ENCODE measurements at regions not wholly inside any gene's neighbourhood (a gene's known extent, or its start where the extent isn't known, plus 50 kb on each side); places are given as distances from the start of the nearest gene placed in this dataset.

- H3K36me3 ChIP-seq, result no peaks in the 10 kb centered on the region
- H3K4me3 ChIP-seq, result no peak overlapping the region
- H3K27me3 ChIP-seq, result no peaks in the 10 kb centered on the region
- H3K4me1 ChIP-seq, result no peaks in the 10 kb centered on the region
- intact Hi-C loops (cut with DNase I), result no loop called here
- TF ChIP-seq, protein P1, sequence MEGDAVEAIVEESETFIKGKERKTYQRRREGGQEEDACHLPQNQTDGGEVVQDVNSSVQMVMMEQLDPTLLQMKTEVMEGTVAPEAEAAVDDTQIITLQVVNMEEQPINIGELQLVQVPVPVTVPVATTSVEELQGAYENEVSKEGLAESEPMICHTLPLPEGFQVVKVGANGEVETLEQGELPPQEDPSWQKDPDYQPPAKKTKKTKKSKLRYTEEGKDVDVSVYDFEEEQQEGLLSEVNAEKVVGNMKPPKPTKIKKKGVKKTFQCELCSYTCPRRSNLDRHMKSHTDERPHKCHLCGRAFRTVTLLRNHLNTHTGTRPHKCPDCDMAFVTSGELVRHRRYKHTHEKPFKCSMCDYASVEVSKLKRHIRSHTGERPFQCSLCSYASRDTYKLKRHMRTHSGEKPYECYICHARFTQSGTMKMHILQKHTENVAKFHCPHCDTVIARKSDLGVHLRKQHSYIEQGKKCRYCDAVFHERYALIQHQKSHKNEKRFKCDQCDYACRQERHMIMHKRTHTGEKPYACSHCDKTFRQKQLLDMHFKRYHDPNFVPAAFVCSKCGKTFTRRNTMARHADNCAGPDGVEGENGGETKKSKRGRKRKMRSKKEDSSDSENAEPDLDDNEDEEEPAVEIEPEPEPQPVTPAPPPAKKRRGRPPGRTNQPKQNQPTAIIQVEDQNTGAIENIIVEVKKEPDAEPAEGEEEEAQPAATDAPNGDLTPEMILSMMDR (IDR thresholded peaks at IDR 0.05), result no peak
- no peak overlapping the region for H3K27ac ChIP-seq
- no peak overlapping the region for H3K9ac ChIP-seq (ENCODE audit: low read depth in 2 of 2, low read length in 2 of 2)
- H3K9me3 ChIP-seq, result no peaks in the 10 kb centered on the region
- DNase-seq, result no peak
Observed at GRCh38 chr5:114038756-114039155, 323.1 kb upstream of the KCNN2 start.

DNA sequence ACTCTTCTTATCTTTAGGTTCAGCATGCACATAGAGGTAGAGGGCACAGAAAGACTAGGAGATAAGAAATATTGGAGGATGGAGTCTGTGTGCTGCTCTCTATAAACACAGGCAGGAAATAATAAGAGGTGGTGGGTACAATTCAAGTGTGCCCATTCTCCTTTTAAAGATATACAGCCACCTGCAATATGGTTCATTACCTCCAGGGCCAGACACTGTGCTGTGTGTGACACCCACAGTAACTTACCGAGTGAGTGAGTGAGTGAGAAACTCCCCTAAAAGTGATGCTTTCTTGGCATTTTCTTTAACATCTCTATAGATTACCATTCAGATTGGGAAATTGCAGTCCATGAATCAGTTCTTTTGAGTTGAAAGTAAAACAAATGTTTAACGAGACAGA lies 311.8 kb upstream of the KCNN2 start:
- TF ChIP-seq, protein P1 (IDR thresholded peaks at IDR 0.05), result no peak
- DNase-seq, result no peak

GRCh38 chr5:114053372-114053771 lies 308.5 kb upstream of the KCNN2 start:
- Histone ChIP-seq H3K27me3 (peaks cover 15% of the 10 kb centered on the region), H3K4me3 (no peak overlapping the region), H3K4me1 (no peaks in the 10 kb centered on the region), H3K9me3 (no peaks in the 10 kb centered on the region), H3K9ac (ENCODE audit: low read depth in 2 of 2, low read length in 2 of 2) (no peak overlapping the region), H3K36me3 (no peaks in the 10 kb centered on the region), H3K27ac (no peak overlapping the region)
- intact Hi-C loops (cut with DNase I), result no loop called here
- DNase-seq, result no peak
- TF ChIP-seq, protein P1 (IDR thresholded peaks at IDR 0.05), result no peak

More for the DNA sequence above, 311.8 kb upstream of the KCNN2 start:
- no peak overlapping the region for H3K27ac ChIP-seq
- H3K9ac ChIP-seq (ENCODE audit: low read depth in 2 of 2, low read length in 2 of 2), result no peak overlapping the region
- intact Hi-C loops (cut with DNase I), result no loop called here
- H3K36me3 ChIP-seq, result no peaks in the 10 kb centered on the region
- H3K27me3 ChIP-seq, result peaks cover 5% of the 10 kb centered on the region
- no peaks in the 10 kb centered on the region for H3K4me1 ChIP-seq
- H3K4me3 ChIP-seq, result no peak overlapping the region
- no peaks in the 10 kb centered on the region for H3K9me3 ChIP-seq

DNA sequence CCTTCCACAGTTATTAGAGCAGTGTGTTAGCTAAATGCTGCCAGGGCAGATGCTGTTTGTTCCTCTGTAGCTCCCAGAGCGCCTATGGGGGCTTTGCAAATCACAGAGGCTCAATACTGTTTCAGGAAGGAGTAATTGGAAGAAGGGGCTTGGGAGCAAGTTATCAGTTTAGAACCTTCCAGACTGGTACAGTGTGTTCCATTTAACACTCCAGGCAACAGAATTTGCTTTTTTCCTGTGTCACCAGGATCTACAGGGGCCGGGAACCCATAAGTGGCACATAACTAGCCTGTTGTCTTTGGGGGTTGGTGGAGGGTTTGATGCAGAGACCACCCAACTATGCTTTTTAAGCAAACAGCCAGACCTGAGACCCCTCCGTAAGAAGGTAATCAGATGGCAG lies 307.3 kb upstream of the KCNN2 start:
- no peak overlapping the region for H3K4me3 ChIP-seq

GRCh38 chr5:114055318-114056184 lies 306.3 kb upstream of the KCNN2 start:
- peak overlapping the region; percentile 6 for H3K4me3 ChIP-seq
- no peaks in the 10 kb centered on the region for H3K4me1 ChIP-seq
- H3K9ac ChIP-seq (ENCODE audit: low read depth in 2 of 2, low read length in 2 of 2), result no peak overlapping the region
- no peaks in the 10 kb centered on the region for H3K36me3 ChIP-seq
- DNase-seq, result peak; percentile 20
- intact Hi-C loops (cut with DNase I), result no loop called here
- H3K27me3 ChIP-seq, result peaks cover 15% of the 10 kb centered on the region
- no peaks in the 10 kb centered on the region for H3K9me3 ChIP-seq
- no peak overlapping the region for H3K27ac ChIP-seq
- TF ChIP-seq, protein P1 (IDR thresholded peaks at IDR 0.05), result no peak

More for the DNA sequence above, 307.3 kb upstream of the KCNN2 start:
- H3K4me1 ChIP-seq, result no peaks in the 10 kb centered on the region
- TF ChIP-seq, protein P1 (IDR thresholded peaks at IDR 0.05), result no peak
- H3K9me3 ChIP-seq, result no peaks in the 10 kb centered on the region
- no peak overlapping the region for H3K9ac ChIP-seq (ENCODE audit: low read depth in 2 of 2, low read length in 2 of 2)
- intact Hi-C loops (cut with DNase I), result no loop called here
- H3K27me3 ChIP-seq, result peaks cover 15% of the 10 kb centered on the region
- H3K36me3 ChIP-seq, result no peaks in the 10 kb centered on the region
- H3K27ac ChIP-seq, result no peak overlapping the region
- DNase-seq, result no peak

Data from colonic mucosa (tissue), 4 donors.